GM23338 (cell line): ENCODE measurements at regions not wholly inside any gene's neighbourhood (a gene's known extent, or its start where the extent isn't known, plus 50 kb on each side); places are given as distances from the start of the nearest gene placed in this dataset.

Source experiments
- ATAC-seq: fragments of 200-7000 bp; cut with Tn5 transposase; 3 replicates; pipeline ENCODE4 v1.9.1; 2020
- DNase-seq: peaks from one replicate; pipeline ENCODE4 v3.0.0-alpha.2; 2015; ENCODE audit warnings: low spot score
- H2AFZ ChIP-seq: fragments of 200-600 bp; sonication (generic); 2 replicates; pipeline ENCODE4 v1.8.0; 2016; ENCODE audit warnings: antibody characterized with exemption, mild to moderate bottlenecking, moderate library complexity
- H3F3A ChIP-seq: fragments of 200-600 bp; sonication (generic); replicated peaks from 2 replicates; pipeline ENCODE4 v1.8.0; 2017; ENCODE audit warnings: antibody characterized with exemption, mixed run types, low read depth
- H3K27ac ChIP-seq: fragments of 200-600 bp; sonication (generic); 2 replicates; pipeline ENCODE4 v1.6.1; 2016; ENCODE audit warnings: low read depth
- H3K27me3 ChIP-seq: fragments of 200-600 bp; sonication (generic); 2 replicates; pipeline ENCODE4 v1.8.0; 2016; ENCODE audit warnings: mild to moderate bottlenecking, mixed run types, moderate library complexity; ENCODE audit not compliant: insufficient read depth
- H3K36me3 ChIP-seq: fragments of 200-600 bp; sonication (generic); 2 replicates; pipeline ENCODE4 v1.8.0; 2016; ENCODE audit warnings: mild to moderate bottlenecking; ENCODE audit not compliant: insufficient read depth
- H3K4me1 ChIP-seq: fragments of 200-600 bp; sonication (generic); 2 replicates; pipeline ENCODE4 v1.8.0; 2016; ENCODE audit warnings: mild to moderate bottlenecking, moderate library complexity; ENCODE audit not compliant: insufficient read depth
- H3K4me2 ChIP-seq: fragments of 200-600 bp; sonication (generic); 2 replicates; pipeline ENCODE4 v1.7.1; 2017; ENCODE audit warnings: mixed run types
- H3K4me3 ChIP-seq: fragments of 200-600 bp; sonication (generic); 2 replicates; pipeline ENCODE4 v1.6.1; 2016; ENCODE audit warnings: mixed run types
- H3K79me2 ChIP-seq: fragments of 200-600 bp; sonication (generic); replicated peaks from 2 replicates; pipeline ENCODE4 v1.8.0; 2017; ENCODE audit warnings: mild to moderate bottlenecking; ENCODE audit not compliant: insufficient read depth
- H3K9me2 ChIP-seq: fragments of 200-600 bp; sonication (generic); 2 replicates; pipeline ENCODE4 v1.8.0; 2017; ENCODE audit not compliant: insufficient read depth
- H4K20me1 ChIP-seq: fragments of 200-600 bp; sonication (generic); replicated peaks from 2 replicates; pipeline ENCODE4 v1.8.0; 2017; ENCODE audit warnings: mild to moderate bottlenecking; ENCODE audit not compliant: insufficient read depth
- H3K27ac Mint-ChIP-seq: 2 replicates; pipeline ENCODE4 v1.8.0; 2020; ENCODE audit warnings: inconsistent platforms, mild to moderate bottlenecking, moderate library complexity, mixed read lengths
- H3K27me3 Mint-ChIP-seq: 3 replicates; pipeline ENCODE4 v1.8.0; 2022; ENCODE audit warnings: low read depth, mild to moderate bottlenecking, moderate library complexity, mixed read lengths, inconsistent platforms; ENCODE audit not compliant: insufficient read depth, poor library complexity
- H3K36me3 Mint-ChIP-seq: 3 replicates; pipeline ENCODE4 v1.8.0; 2021; ENCODE audit warnings: low read depth, mild to moderate bottlenecking, inconsistent platforms, moderate library complexity, mixed read lengths
- H3K4me1 Mint-ChIP-seq: 3 replicates; pipeline ENCODE4 v1.8.0; 2020; ENCODE audit warnings: mild to moderate bottlenecking, inconsistent platforms, mixed read lengths
- H3K4me3 Mint-ChIP-seq: 3 replicates; pipeline ENCODE4 v1.8.0; 2021; ENCODE audit warnings: moderate library complexity, mild to moderate bottlenecking, inconsistent platforms, mixed read lengths
- H3K9me3 Mint-ChIP-seq: 3 replicates; pipeline ENCODE4 v1.8.0; 2020; ENCODE audit warnings: moderate library complexity, mild to moderate bottlenecking, inconsistent platforms, mixed read lengths
- CREB1 ChIP-seq: fragments of 250-450 bp; sonication (Bioruptor Pico); IDR thresholded peaks from 2 replicates; pipeline ENCODE4 v1.5.0; 2020; ENCODE audit warnings: low read depth, mild to moderate bottlenecking, moderate library complexity
- CTCF ChIP-seq, 2 experiments: fragments of 200-600 bp in 1 of 2; sonication (generic) in 1 of 2; conservative IDR thresholded peaks; 2 replicates each; pipeline versions ENCODE4 v1.5.1 to v1.6.1; 2016 to 2017; ENCODE audit warnings: antibody characterized with exemption in 2 of 2, low read depth in 2 of 2, mild to moderate bottlenecking in 2 of 2, moderate library complexity in 1 of 2
- ETS1 ChIP-seq: IDR thresholded peaks from 2 replicates; pipeline ENCODE4 v1.6.1; 2016; ENCODE audit warnings: antibody characterized with exemption
- EZH2 ChIP-seq: fragments of 200-600 bp; sonication (generic); IDR thresholded peaks from one replicate; pipeline ENCODE4 v1.8.0; 2017; ENCODE audit warnings: antibody characterized with exemption, mild to moderate bottlenecking, low read depth; ENCODE audit not compliant: unreplicated experiment
- EZH2phosphoT487 ChIP-seq: fragments of 200-600 bp; sonication (generic); IDR thresholded peaks from one replicate; pipeline ENCODE4 v1.8.1; 2018; ENCODE audit warnings: antibody characterized with exemption; ENCODE audit not compliant: unreplicated experiment
- JUNB ChIP-seq: IDR thresholded peaks from one replicate; pipeline ENCODE4 v1.6.1; 2016; ENCODE audit warnings: antibody characterized with exemption; ENCODE audit not compliant: unreplicated experiment
- NANOG ChIP-seq: IDR thresholded peaks from 2 replicates; pipeline ENCODE4 v1.6.1; 2016; ENCODE audit warnings: antibody characterized with exemption, borderline replicate concordance
- POLR2AphosphoS5 ChIP-seq: IDR thresholded peaks from 2 replicates; pipeline ENCODE4 v1.6.1; 2016; ENCODE audit warnings: antibody characterized with exemption, low read depth
- REST ChIP-seq: IDR thresholded peaks from one replicate; pipeline ENCODE4 v1.6.1; 2018; ENCODE audit warnings: antibody characterized with exemption; ENCODE audit not compliant: unreplicated experiment
- STAT1 ChIP-seq: IDR thresholded peaks from one replicate; pipeline ENCODE4 v1.6.1; 2016; ENCODE audit warnings: antibody characterized with exemption; ENCODE audit not compliant: unreplicated experiment
- ZNF114 ChIP-seq: fragments of 250-450 bp; sonication (Bioruptor Pico); IDR thresholded peaks from 2 replicates; pipeline ENCODE4 v1.5.0; 2020; ENCODE audit warnings: mild to moderate bottlenecking, moderate library complexity
- ZNF331 ChIP-seq: fragments of 250-450 bp; sonication (Bioruptor Pico); IDR thresholded peaks from 2 replicates; pipeline ENCODE4 v1.5.0; 2020; ENCODE audit warnings: low read depth, mild to moderate bottlenecking, moderate library complexity
- ZNF462 ChIP-seq: fragments of 250-450 bp; sonication (Bioruptor Pico); IDR thresholded peaks from 2 replicates; pipeline ENCODE4 v1.5.0; 2020; ENCODE audit warnings: mild to moderate bottlenecking, moderate library complexity

GRCh38 chr17:33982909-33983308 is 272.2 kb upstream of the CCL2 start:
- ATAC-seq = no peak
- Mint-ChIP-seq H3K9me3 (peaks cover 8% of the 10 kb centered on the region; the same call in 2 of the 3 replicates), H3K27ac (no peak overlapping the region), H3K36me3 (0 out of 3 replicates have a peak, but pooled peaks cover 2% of the 10 kb centered on the region), H3K4me1 (no peaks in the 10 kb centered on the region; the same call in 2 of the 3 replicates), H3K27me3 (peaks cover 5% of the 10 kb centered on the region), H3K4me3 (no peak overlapping the region)
- H3K27me3 ChIP-seq = no peaks in the 10 kb centered on the region
- no peak for DNase-seq
- peaks cover 4% of the 10 kb centered on the region; the same call in 1 of the 2 replicates for H3K9me2 ChIP-seq
- H3K4me2 ChIP-seq = no peak overlapping the region
- H3K36me3 ChIP-seq = no peaks in the 10 kb centered on the region
- no peaks in the 10 kb centered on the region for H3F3A ChIP-seq
- H4K20me1 ChIP-seq = no peaks in the 10 kb centered on the region
- H2AFZ ChIP-seq = no peak overlapping the region
- TF ChIP-seq CREB1 (CRISPR knock-in tag) (no peak), ZNF331 (CRISPR knock-in tag) (no peak), STAT1 (no peak), ZNF462 (CRISPR knock-in tag) (no peak), CTCF (conservative IDR thresholded peaks at IDR 0.05; ENCODE audit: low read depth in 2 of 2) (no peak), EZH2phosphoT487 (no peak), NANOG (no peak), POLR2AphosphoS5 (no peak), EZH2 (no peak), JUNB (no peak), REST (no peak), ZNF114 (CRISPR knock-in tag) (no peak), ETS1 (no peak)
- no peaks in the 10 kb centered on the region for H3K4me1 ChIP-seq
- H3K4me3 ChIP-seq = no peak overlapping the region
- no peaks in the 10 kb centered on the region for H3K79me2 ChIP-seq
- no peak overlapping the region for H3K27ac ChIP-seq
